ENCODE measurements at regions not wholly inside any gene's neighbourhood (a gene's known extent, or its start where the extent isn't known, plus 50 kb on each side); places are given as distances from the start of the nearest gene placed in this dataset.

- no peak for DNase-seq (ENCODE audit: low read depth)
Observed at GRCh38 chr18:67650686-67651385, 134.3 kb upstream of the DSEL start.

DNA sequence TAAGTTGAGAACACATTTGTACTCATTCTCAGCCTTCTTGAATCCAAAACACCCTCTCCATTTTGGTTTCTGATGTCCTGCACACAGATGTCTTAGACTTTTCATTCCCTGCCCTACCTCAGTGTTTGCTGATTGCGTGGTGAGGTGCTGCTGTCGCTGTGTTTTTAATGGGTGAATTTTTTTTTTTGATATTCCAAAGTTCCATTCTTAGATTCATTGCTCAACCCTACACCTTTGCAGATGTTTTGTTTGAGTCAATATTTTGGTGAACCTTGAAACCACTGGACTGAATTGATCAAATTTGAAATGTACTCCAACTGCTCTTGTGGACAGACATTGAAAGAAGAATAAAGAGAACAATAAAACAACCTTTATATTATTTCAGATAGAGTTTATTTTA lies 130.4 kb upstream of the DSEL start:
- no peak for DNase-seq (ENCODE audit: low read depth)

DNA sequence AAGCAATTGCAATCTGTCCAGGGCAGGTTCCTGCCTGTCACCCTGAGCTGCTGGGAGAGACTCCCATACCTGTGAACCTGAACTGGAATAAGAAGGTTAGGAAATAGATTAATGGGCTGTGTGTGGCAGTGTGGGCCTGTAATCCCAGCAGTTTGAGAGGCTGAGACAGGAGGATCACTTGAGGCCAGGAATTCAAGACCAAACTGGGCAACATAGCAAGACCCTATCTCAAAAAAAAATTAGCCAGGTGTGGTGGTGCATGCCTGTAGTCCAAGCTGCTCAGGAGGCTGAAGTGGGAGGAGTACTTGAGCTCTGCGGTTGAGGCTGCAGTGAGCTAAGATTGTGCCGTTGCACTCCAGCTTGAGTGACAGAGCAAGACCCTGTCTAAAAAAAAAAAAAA lies 127.7 kb upstream of the DSEL start:
- DNase-seq (ENCODE audit: low read depth): no peak

DNA sequence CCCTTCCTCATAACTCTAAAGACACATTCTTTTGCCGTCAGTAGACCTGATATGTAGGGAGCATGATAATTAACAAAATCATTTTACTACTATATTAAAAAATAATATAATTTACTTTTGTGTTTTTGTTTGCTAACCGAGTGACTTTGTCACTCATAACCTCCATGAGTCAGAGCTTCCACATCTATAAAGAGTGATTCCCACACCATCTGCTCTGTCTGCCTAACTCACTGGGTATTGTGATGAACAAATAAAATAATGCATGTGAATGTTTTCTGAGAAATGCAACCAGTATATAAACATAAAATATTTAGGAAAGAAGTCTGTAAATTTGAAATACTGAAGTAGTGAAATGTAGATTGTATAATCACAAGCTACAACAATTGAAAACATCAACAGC lies 123.4 kb upstream of the DSEL start:
- no peak for DNase-seq (ENCODE audit: low read depth)

GRCh38 chr18:67636597-67637385 lies 120.3 kb upstream of the DSEL start:
- no peak for DNase-seq (ENCODE audit: low read depth)

GRCh38 chr18:67634631-67635338 lies 118.3 kb upstream of the DSEL start:
- DNase-seq (ENCODE audit: low read depth): no peak

DNA sequence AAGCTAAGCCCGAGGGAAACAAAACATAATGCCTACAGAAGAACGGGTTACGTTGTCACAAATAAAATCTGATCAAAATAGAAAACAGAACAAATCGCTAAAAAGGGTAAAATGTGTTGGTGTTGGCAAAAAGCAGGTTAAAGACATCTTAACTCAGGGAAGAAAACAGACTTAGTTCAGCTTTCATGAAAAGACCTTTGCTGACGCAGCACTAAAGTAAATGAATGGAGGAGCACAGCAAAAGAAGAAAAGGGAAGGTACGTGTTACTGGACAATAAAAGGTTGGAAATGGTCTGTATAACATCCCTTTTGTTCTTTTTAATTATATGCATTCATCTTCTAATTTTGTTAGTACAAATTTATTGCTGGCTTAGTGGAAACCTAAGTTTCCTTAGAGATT lies 117.4 kb upstream of the DSEL start:
- no peak for DNase-seq (ENCODE audit: low read depth)

DNA sequence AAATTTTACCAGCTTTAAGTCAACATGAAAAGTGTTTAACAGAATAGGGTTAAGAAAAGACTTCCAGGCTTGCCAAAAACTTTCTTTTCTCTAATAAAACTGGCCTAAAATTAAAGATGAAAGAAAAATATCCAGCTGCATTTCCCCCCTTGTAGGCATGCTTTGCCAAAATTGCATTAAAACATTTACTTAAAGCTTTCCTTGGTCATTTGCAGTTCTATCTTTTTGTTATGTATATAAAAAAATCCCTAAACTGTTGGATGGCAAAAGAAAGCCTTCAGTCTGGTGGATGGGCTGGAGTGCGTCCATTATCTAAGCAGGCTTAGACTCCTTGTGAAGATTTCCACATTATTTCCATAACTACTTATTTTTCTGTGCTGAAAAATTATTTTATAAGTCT lies 105.4 kb upstream of the DSEL start:
- no peak for DNase-seq (ENCODE audit: low read depth)

DNA sequence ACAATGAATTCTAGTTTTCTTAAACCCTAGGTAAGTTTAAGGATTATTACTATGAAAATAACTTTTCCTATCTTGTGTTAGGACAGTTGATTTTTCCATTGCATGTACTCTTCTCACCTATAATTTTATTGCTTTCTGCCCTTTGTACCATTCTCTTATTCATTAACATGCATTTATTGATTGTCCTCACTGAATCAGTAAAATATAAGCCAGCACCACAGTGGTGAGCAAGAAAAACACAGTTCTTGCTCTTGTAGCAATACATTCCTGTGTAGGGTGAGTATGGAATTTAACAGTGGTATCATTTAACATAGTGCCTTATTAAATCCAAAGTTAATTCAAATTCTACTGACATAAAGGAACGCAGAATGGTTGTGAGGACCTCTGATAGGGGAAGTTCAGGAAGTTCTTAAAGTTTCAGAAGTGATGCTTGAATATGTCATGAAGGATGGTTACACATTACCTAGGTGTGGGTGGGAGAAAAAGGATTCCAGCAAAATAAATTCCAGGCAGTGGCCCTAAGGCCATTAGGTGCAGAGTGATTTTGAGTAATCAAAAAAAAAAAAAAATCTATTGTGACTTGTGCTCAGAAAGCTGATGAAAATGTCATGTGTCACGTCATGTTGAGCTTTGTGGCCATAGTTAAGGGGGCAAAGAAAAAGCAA lies 104.7 kb upstream of the DSEL start:
- no peak for DNase-seq (ENCODE audit: low read depth)

- DNase-seq (ENCODE audit: low read depth): no peak
Observed at GRCh38 chr18:67618061-67618460, 101.5 kb upstream of the DSEL start.

GRCh38 chr18:67615876-67616275 lies 99.4 kb upstream of the DSEL start:
- no peak for DNase-seq (ENCODE audit: low read depth)

DNA sequence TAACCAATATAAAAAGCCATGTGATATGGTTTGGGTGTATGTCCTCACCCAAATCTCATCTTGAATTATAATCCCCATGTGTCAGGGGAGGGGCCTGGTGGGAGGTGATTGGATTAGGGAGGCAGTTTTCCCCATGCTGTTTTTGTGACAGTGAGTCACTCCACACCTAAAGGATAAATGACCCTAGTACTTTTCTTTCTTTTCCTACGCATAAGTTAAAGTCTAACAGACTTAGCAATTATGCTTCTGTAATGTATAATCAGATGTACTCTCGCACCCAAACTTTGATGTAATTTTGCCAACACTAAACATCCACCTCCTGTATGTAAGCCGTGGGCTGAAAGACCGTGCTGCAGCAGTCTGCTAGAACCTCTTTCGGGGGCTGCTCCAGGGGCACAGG lies 97.2 kb upstream of the DSEL start:
- DNase-seq (ENCODE audit: low read depth): no peak

- DNase-seq (ENCODE audit: low read depth): no peak
Observed at GRCh38 chr18:67612281-67612680, 95.8 kb upstream of the DSEL start.

DNA sequence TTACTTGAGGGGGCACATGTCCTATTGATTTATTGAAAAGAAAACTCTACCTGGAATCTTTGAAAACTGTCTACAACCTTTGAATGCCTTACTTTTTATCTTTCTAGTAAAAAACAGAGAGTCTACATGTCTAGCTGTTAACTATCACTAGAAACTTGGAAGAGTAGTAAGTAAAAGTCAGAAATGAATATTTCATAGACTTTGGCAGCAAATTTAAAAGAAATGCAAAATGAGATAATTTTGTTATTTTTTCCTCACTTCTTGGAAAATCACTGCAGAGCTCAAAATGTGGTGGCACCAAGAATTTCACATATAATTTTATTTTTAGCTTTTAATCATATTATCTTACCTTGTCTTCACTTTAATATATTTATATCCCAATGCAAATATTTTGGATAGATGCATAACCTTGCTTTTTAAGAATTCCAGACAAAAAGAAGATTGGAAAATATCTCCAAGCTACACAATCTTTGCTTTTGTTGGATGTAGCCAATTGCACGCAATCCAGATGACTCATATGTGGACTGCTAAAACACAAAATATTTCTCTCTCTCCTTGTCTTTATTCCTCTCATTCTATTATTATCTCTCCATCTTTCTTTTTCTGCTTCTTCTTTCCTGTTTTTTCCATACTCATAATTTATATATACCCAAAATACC lies 92.2 kb upstream of the DSEL start:
- no peak for DNase-seq (ENCODE audit: low read depth)

- DNase-seq (ENCODE audit: low read depth): no peak
Observed at GRCh38 chr18:67608191-67608590, 91.7 kb upstream of the DSEL start.

DNA sequence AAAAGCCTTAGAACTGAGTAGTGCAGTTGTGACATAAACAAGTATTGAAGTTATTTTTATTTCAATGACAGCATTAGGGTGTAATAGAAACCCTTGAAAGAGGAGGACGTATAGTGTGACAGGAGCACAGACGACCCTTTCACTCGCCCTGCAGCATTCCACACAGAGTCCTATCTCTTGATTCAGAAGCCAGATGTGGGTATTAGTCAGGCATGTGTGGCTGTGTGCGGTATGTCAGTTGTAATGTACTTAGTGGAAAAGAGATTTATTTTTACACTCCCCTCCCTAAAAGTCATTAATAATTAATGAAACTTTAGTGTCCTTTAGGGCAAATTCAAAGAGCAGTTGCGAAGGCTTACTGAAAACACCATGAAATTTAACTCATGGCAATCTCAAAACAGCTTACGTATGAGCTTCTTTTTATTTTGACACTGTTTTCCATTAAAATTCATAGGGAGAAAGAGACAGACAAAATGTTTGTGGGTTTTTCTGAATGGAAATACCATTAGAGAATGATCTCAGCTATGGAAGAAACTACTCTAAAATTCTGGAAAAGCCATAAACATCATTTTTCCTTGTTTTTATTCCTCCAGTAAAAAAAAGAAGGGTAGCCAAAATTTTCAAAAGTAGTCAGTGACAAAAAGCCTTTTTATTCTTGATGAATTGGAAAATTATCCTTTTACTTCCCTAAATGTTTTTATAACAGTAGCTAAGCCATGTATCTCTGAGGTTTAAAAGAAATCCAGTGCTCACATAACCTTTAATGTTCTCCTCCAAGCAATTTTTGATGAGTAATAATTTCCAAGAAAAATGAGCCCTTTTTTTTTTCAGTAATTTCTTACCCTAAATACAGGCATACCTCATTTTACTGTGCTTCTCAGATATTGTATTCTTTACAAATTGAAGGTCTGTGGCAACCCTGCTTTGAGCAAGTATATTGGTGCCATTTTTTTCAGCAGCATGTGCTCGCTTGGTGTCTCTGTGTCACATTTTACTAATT lies 84.0 kb upstream of the DSEL start:
- DNase-seq (ENCODE audit: low read depth): no peak

- DNase-seq (ENCODE audit: low read depth): no peak
Observed at GRCh38 chr18:67599277-67599676, 82.8 kb upstream of the DSEL start.

DNA sequence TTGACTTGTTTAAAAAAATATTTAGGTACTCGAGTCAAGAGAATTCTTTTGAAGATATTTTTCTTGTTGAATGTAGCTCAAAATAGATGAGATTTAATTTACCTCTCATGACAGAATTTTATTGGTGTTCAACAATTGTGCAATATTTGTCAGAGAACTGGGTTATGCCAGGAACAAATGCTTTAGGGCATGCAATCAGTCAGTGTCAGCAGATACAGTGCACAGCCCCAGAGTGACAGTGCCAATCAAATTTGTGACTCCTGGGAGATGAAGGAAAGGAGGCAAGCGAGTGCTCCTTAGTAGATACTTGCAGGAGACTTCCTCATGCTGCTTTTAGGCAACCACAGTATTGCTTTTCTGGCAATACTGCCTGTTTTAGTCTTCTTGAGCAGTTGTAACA lies 81.2 kb upstream of the DSEL start:
- no peak for DNase-seq (ENCODE audit: low read depth)

DNA sequence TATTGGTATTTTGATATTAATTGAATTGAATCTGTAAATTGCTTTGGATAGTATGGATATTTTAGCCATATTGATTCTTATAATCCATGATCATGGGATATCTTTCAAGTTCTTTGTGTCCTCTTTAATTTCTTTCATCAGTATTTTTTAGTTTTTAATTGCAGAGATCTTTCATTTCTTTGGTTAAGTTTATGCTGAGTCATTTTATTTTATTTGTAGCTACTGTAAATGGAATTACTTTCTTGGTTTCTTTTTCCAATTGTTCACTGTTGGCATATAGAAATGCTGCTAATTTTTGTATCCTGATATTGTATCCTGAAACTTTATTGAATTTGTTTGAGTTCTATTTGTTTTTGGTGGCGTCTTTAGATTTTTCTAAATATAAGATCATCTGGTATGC lies 79.5 kb upstream of the DSEL start:
- no peak for DNase-seq (ENCODE audit: low read depth)

- DNase-seq (ENCODE audit: low read depth): no peak
Observed at GRCh38 chr18:67590571-67591141, 74.1 kb upstream of the DSEL start.

All from GM04504 (cell line).